K562 (cell line): ENCODE measurements at regions not wholly inside any gene's neighbourhood (a gene's known extent, or its start where the extent isn't known, plus 50 kb on each side); places are given as distances from the start of the nearest gene placed in this dataset.

Experiments used
- ATAC-seq: fragments of 200-7000 bp; cut with Tn5 transposase; 3 replicates; pipeline ENCODE4 v1.9.1; 2020; ENCODE audit warnings: moderate library complexity
- BruUV-seq: library from RNA; stranded (reverse); fragments of 400-500 nt; replicated peaks from 2 replicates; lab custom pipeline; 2021; lab: Mats Ljungman, UMichigan
- CTCF ChIA-PET: fragments of 300-600 bp; formaldehyde crosslinking; extraction: SDS; loops from one replicate; lab custom pipeline; 2021; ENCODE audit warnings: low intra/inter-chr PET ratio; lab: Yijun Ruan, JAX
- POLR2A ChIA-PET: fragments of 300-600, 350-650 bp; sonication (Branson Sonifier 250); formaldehyde crosslinking; extraction: SDS; loops from one replicate; lab custom pipeline; 2021; ENCODE audit warnings: antibody characterized with exemption, inconsistent platforms; lab: Yijun Ruan, JAX
- DNase-seq, 4 experiments: peaks; one replicate each; pipeline versions ENCODE4 v3.0.0 to v3.0.0-alpha.2; 2011 to 2018; ENCODE audit warnings: low spot score in 3 of 4, mixed read lengths in 3 of 4; ENCODE audit errors: extremely low read depth in 1 of 4
- FAIRE-seq: peaks from 2 replicates; lab custom pipeline; 2011; peaks lifted over from hg19 to GRCh38; lab: Jason Lieb, UNC
- H2AFZ ChIP-seq: 2 replicates; pipeline ENCODE4 v1.6.0; 2011; ENCODE audit warnings: low read depth, low read length, control low read depth, inconsistent platforms
- H3K27ac ChIP-seq: fragments of 200-600 bp; 3 replicates; pipeline ENCODE4 v1.8.0; 2011; ENCODE audit warnings: low read depth, mild to moderate bottlenecking, control low read depth, inconsistent platforms, low read length, moderate library complexity, mixed read lengths; ENCODE audit errors: extremely low read depth
- H3K27me3 ChIP-seq, 2 experiments: fragments of 300-600 bp in 1 of 2; 2 replicates in 1 of 2; 3 replicates in 1 of 2; pipeline versions ENCODE4 v1.6.0 to v1.8.0; 2011; ENCODE audit warnings: inconsistent platforms in 2 of 2, low read length in 2 of 2, mild to moderate bottlenecking in 1 of 2, mixed read lengths in 1 of 2, moderate library complexity in 1 of 2; ENCODE audit not compliant: control insufficient read depth in 2 of 2, insufficient read depth in 2 of 2
- H3K36me3 ChIP-seq: fragments of 300-600 bp; 3 replicates; pipeline ENCODE4 v1.8.0; 2011; ENCODE audit warnings: mild to moderate bottlenecking, low read length, inconsistent platforms; ENCODE audit not compliant: control insufficient read depth, insufficient read depth
- H3K4me1 ChIP-seq, 2 experiments: fragments of 200-600 bp in 1 of 2; replicated peaks in 1 of 2; 2 replicates in 1 of 2; 3 replicates in 1 of 2; pipeline versions ENCODE4 v1.5.1 to v1.8.0; 2011; ENCODE audit warnings: inconsistent platforms in 2 of 2, low read length in 2 of 2, mild to moderate bottlenecking in 1 of 2, mixed read lengths in 1 of 2, moderate library complexity in 1 of 2; ENCODE audit not compliant: control insufficient read depth in 2 of 2, insufficient read depth in 2 of 2
- H3K4me2 ChIP-seq: 2 replicates; pipeline ENCODE4 v1.6.1; 2011; ENCODE audit warnings: low read length, control low read depth, inconsistent platforms, mixed read lengths; ENCODE audit not compliant: insufficient read depth
- H3K4me3 ChIP-seq: fragments of 200-600 bp; sonication (generic), shearing (Covaris generic); 2 replicates; pipeline ENCODE4 v1.5.1; 2016; ENCODE audit warnings: control low read depth, inconsistent platforms
- H3K79me2 ChIP-seq: fragments of 200-600 bp; 3 replicates; pipeline ENCODE4 v1.8.0; 2011; ENCODE audit warnings: low read length, inconsistent platforms; ENCODE audit not compliant: control insufficient read depth, insufficient read depth
- H3K9ac ChIP-seq, 2 experiments: 2 replicates each; pipeline versions ENCODE4 v1.6.0 to v1.6.1; 2011; ENCODE audit warnings: low read depth in 2 of 2, low read length in 2 of 2, control low read depth in 1 of 2, inconsistent platforms in 1 of 2, mild to moderate bottlenecking in 1 of 2, mixed read lengths in 1 of 2; ENCODE audit not compliant: insufficient read depth in 1 of 2
- H3K9me1 ChIP-seq: one replicate; pipeline ENCODE4 v1.6.0; 2011; ENCODE audit warnings: inconsistent platforms, mild to moderate bottlenecking, low read length, moderate library complexity; ENCODE audit not compliant: control insufficient read depth, insufficient read depth
- H3K9me3 ChIP-seq: replicated peaks from 2 replicates; pipeline ENCODE4 v1.5.1; 2011; ENCODE audit warnings: low read depth, low read length, inconsistent platforms; ENCODE audit not compliant: control insufficient read depth, insufficient read depth
- H4K20me1 ChIP-seq: replicated peaks from 2 replicates; pipeline ENCODE4 v1.6.1; 2011; ENCODE audit warnings: low read length, inconsistent platforms, mixed read lengths; ENCODE audit not compliant: control insufficient read depth, insufficient read depth
- CBFA2T3 ChIP-seq: fragments of 450-650 bp; IDR thresholded peaks from 2 replicates; pipeline ENCODE4 v1.6.1; 2017
- CREM ChIP-seq: IDR thresholded peaks from 2 replicates; pipeline ENCODE4 v1.6.1; 2014; ENCODE audit warnings: antibody characterized with exemption, low read depth
- HDAC8 ChIP-seq: fragments of 450-650 bp; IDR thresholded peaks from 2 replicates; pipeline ENCODE4 v1.6.1; 2016; ENCODE audit warnings: mild to moderate bottlenecking, missing genetic modification characterization, moderate library complexity, missing compliant biosample characterization
- HMG20B ChIP-seq: fragments of 250-450 bp; sonication (Bioruptor Pico); IDR thresholded peaks from 2 replicates; pipeline ENCODE4 v1.5.0; 2021; ENCODE audit warnings: mild to moderate bottlenecking
- KLF16 ChIP-seq: IDR thresholded peaks from 2 replicates; pipeline ENCODE4 v1.6.1; 2016; ENCODE audit warnings: antibody characterized with exemption
- MED1 ChIP-seq: sonication (generic); formaldehyde crosslinking; IDR thresholded peaks from 2 replicates; pipeline ENCODE4 v1.8.1; 2023; ENCODE audit warnings: missing genetic modification reagents, borderline replicate concordance
- NR2C2 ChIP-seq, 2 experiments: fragments of 200-800 bp in 1 of 2; sonication (Bioruptor generic) in 1 of 2; sonication (generic) in 1 of 2; formaldehyde crosslinking in 1 of 2; IDR thresholded peaks; 2 replicates each; pipeline versions ENCODE4 v1.6.1 to v1.8.0; 2016 to 2022; ENCODE audit warnings: mild to moderate bottlenecking in 1 of 2, missing compliant biosample characterization in 1 of 2, missing genetic modification characterization in 1 of 2, missing genetic modification reagents in 1 of 2
- POLR2AphosphoS2 ChIP-seq: IDR thresholded peaks from 2 replicates; pipeline ENCODE4 v1.6.1; 2012; ENCODE audit warnings: low read length, improper control_type of control experiment
- SUPT5H ChIP-seq: fragments of 450-650 bp; IDR thresholded peaks from 2 replicates; pipeline ENCODE4 v1.6.1; 2016
- ZNF239 ChIP-seq: fragments of 250-450 bp; sonication (Bioruptor Pico); IDR thresholded peaks from 2 replicates; pipeline ENCODE4 v1.4.0; 2020; ENCODE audit warnings: mild to moderate bottlenecking
- ZNF561 ChIP-seq: fragments of 450-650 bp; formaldehyde crosslinking; conservative IDR thresholded peaks from 2 replicates; pipeline ENCODE4 v1.4.0; 2020; ENCODE audit warnings: mild to moderate bottlenecking, moderate library complexity
- WGBS: fragments of 100-300 bp; shearing (Covaris generic); methylation state at CpG from one replicate; pipeline ENCODE4 v1.1.6; 2016; ENCODE audit warnings: low coverage, mixed read lengths; ENCODE audit not compliant: insufficient coverage; ENCODE audit errors: missing lambda C conversion rate; 5-methylcytosine and 5-hydroxymethylcytosine counted together
- in situ Hi-C: fragments of 300-500 bp; cut with MboI; formaldehyde crosslinking; loops from 4 replicates; pipeline ENCODE4 v1.15.0; 2018; ENCODE audit warnings: inconsistent platforms, mixed read lengths
- intact Hi-C: fragments of 100-400 bp; cut with micrococcal nuclease; formaldehyde crosslinking; loops from 2 replicates; pipeline ENCODE4 v1.14.2; 2022
- TF ChIP-seq, protein P1 (sequence below): sonication (generic); formaldehyde crosslinking; IDR thresholded peaks from 2 replicates; pipeline ENCODE4 v1.8.1; 2023; ENCODE audit warnings: mild to moderate bottlenecking, missing genetic modification reagents
- TF ChIP-seq, protein P2 (sequence below): fragments of 150-350 bp; conservative IDR thresholded peaks from 2 replicates; pipeline ENCODE4 v1.6.1; 2014; ENCODE audit warnings: low read length
- TF ChIP-seq, protein P3 (sequence below): fragments of 450-650 bp; formaldehyde crosslinking; IDR thresholded peaks from 2 replicates; pipeline ENCODE4 v1.4.0; 2022; ENCODE audit warnings: mild to moderate bottlenecking, moderate library complexity

DNA sequence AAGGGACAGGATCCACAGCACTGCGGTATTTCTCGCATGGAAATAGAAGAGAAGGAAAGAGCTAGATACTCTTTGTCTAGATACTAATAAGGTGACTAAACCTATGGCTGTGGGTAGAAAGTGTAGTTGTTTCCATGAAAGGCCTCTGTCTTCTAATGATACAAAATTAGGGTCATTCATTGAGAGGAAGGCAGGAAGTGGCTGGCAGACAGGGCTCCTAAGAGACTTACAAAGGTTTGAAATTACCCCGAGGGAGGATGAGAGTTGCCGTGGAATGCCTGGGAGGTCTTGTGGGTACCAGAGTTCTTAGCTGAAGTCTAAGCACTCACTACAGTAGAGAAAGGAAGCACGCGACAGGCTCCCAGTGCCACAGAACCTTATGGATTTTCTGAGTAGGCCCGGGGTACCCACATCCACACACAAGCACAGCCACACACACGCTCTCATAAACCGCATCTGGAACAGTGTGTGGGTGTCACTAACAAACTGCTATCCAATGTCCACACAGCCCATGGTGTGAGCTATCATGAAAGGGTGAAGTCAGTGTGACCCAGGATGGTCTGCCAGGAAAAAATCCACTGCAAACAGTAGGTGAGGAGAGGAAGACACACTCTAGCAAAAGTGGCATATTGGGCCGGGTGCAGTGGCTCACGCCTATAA is 221.4 kb downstream of the FAM43A start:
- TF ChIP-seq POLR2AphosphoS2 (no peak), CBFA2T3 (no peak), SUPT5H (no peak), HMG20B (CRISPR knock-in tag) (no peak), MED1 (CRISPR knock-in tag) (no peak), ZNF239 (CRISPR knock-in tag) (no peak), KLF16 (no peak), NR2C2 (CRISPR knock-in tag; IDR thresholded peaks at IDR 0.05) (no peak), NR2C2 (tag; IDR thresholded peaks at IDR 0.05) (no peak), HDAC8 (no peak), CREM (no peak), ZNF561 (CRISPR knock-in tag) (no peak)
- TF ChIP-seq, protein P1, sequence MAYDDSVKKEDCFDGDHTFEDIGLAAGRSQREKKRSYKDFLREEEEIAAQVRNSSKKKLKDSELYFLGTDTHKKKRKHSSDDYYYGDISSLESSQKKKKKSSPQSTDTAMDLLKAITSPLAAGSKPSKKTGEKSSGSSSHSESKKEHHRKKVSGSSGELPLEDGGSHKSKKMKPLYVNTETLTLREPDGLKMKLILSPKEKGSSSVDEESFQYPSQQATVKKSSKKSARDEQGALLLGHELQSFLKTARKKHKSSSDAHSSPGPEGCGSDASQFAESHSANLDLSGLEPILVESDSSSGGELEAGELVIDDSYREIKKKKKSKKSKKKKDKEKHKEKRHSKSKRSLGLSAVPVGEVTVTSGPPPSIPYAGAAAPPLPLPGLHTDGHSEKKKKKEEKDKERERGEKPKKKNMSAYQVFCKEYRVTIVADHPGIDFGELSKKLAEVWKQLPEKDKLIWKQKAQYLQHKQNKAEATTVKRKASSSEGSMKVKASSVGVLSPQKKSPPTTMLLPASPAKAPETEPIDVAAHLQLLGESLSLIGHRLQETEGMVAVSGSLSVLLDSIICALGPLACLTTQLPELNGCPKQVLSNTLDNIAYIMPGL: no peak
- TF ChIP-seq, protein P2, sequence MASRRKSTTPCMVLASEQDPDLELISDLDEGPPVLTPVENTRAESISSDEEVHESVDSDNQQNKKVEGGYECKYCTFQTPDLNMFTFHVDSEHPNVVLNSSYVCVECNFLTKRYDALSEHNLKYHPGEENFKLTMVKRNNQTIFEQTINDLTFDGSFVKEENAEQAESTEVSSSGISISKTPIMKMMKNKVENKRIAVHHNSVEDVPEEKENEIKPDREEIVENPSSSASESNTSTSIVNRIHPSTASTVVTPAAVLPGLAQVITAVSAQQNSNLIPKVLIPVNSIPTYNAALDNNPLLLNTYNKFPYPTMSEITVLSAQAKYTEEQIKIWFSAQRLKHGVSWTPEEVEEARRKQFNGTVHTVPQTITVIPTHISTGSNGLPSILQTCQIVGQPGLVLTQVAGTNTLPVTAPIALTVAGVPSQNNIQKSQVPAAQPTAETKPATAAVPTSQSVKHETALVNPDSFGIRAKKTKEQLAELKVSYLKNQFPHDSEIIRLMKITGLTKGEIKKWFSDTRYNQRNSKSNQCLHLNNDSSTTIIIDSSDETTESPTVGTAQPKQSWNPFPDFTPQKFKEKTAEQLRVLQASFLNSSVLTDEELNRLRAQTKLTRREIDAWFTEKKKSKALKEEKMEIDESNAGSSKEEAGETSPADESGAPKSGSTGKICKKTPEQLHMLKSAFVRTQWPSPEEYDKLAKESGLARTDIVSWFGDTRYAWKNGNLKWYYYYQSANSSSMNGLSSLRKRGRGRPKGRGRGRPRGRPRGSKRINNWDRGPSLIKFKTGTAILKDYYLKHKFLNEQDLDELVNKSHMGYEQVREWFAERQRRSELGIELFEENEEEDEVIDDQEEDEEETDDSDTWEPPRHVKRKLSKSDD: no peak
- TF ChIP-seq, protein P3, sequence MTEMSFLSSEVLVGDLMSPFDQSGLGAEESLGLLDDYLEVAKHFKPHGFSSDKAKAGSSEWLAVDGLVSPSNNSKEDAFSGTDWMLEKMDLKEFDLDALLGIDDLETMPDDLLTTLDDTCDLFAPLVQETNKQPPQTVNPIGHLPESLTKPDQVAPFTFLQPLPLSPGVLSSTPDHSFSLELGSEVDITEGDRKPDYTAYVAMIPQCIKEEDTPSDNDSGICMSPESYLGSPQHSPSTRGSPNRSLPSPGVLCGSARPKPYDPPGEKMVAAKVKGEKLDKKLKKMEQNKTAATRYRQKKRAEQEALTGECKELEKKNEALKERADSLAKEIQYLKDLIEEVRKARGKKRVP (CRISPR knock-in tag): no peak
- BruUV-seq: no TSS peak
- DNase-seq: no peak

More for the DNA sequence above, 221.4 kb downstream of the FAM43A start:
- ATAC-seq (no peak), FAIRE-seq (no peak)
- no peaks in the 10 kb centered on the region for H3K9me1 ChIP-seq
- H3K36me3 ChIP-seq: no peaks in the 10 kb centered on the region
- H3K4me1 ChIP-seq: no peaks in the 10 kb centered on the region
- H3K4me2 ChIP-seq: no peak overlapping the region
- POLR2A ChIA-PET: interaction anchor here (1.2 kb wide), 1 partner anchor 10 kb away, joined by 3 read pairs; no protein-coding TSS in a partner anchor
- no peak overlapping the region for H3K4me3 ChIP-seq
- in situ Hi-C loops (no loop called here), intact Hi-C loops (no loop called here)
- 13% methylated on average over 11 of the region's 11 CpGs for WGBS
- no peak overlapping the region for H3K27ac ChIP-seq
- H4K20me1 ChIP-seq: no peaks in the 10 kb centered on the region
- H3K9ac ChIP-seq: no peak overlapping the region
- H2AFZ ChIP-seq: no peak overlapping the region
- CTCF ChIA-PET: no interaction called here
- H3K9me3 ChIP-seq: no peaks in the 10 kb centered on the region
- H3K27me3 ChIP-seq: peaks cover 4 to 34% of the 10 kb centered on the region in 2 experiments; a peak in 3 of 5 replicates
- H3K79me2 ChIP-seq: no peaks in the 10 kb centered on the region
